Mesodermal cell (in vitro differentiated cells): ENCODE measurements at regions not wholly inside any gene's neighbourhood (a gene's known extent, or its start where the extent isn't known, plus 50 kb on each side); places are given as distances from the start of the nearest gene placed in this dataset.

Source experiments
- H3K27ac ChIP-seq: 2 replicates; pipeline ENCODE4 v1.7.0; 2013; ENCODE audit warnings: mild to moderate bottlenecking, low read depth, low read length, moderate library complexity; ENCODE audit not compliant: severe bottlenecking
- H3K36me3 ChIP-seq: 2 replicates; pipeline ENCODE4 v1.7.1; 2013; ENCODE audit warnings: mild to moderate bottlenecking, low read length, moderate library complexity; ENCODE audit not compliant: control insufficient read depth, insufficient read depth
- H3K4me1 ChIP-seq: one replicate; pipeline ENCODE4 v1.7.1; 2013; ENCODE audit warnings: mild to moderate bottlenecking, low read length; ENCODE audit not compliant: insufficient read depth, control insufficient read depth, poor library complexity, severe bottlenecking
- H3K4me3 ChIP-seq: 2 replicates; pipeline ENCODE4 v1.7.0; 2013; ENCODE audit warnings: low read length, control low read depth, mild to moderate bottlenecking; ENCODE audit not compliant: insufficient read depth, poor library complexity, severe bottlenecking; ENCODE audit errors: extremely low read depth
- H3K9me3 ChIP-seq: 2 replicates; pipeline ENCODE4 v1.7.1; 2013; ENCODE audit warnings: mild to moderate bottlenecking, low read length, moderate library complexity; ENCODE audit not compliant: control insufficient read depth
- WGBS, 2 experiments: methylation state at CpG; one replicate each; pipeline ENCODE4 v1.1.5; 2013; ENCODE audit warnings: missing lambda C conversion rate in 2 of 2; ENCODE audit not compliant: insufficient coverage in 2 of 2; 5-methylcytosine and 5-hydroxymethylcytosine counted together

GRCh38 chr13:63625869-63626268, 2210.2 kb upstream of the PCDH20 start:
- H3K4me1 ChIP-seq, result no peaks in the 10 kb centered on the region
- H3K36me3 ChIP-seq, result no peaks in the 10 kb centered on the region
- no peaks in the 10 kb centered on the region for H3K9me3 ChIP-seq
- WGBS, 2 experiments, result 80 to 89% methylated on average over 1 of the region's 1 CpG
- H3K4me3 ChIP-seq, result no peak overlapping the region
- no peak overlapping the region for H3K27ac ChIP-seq

DNA sequence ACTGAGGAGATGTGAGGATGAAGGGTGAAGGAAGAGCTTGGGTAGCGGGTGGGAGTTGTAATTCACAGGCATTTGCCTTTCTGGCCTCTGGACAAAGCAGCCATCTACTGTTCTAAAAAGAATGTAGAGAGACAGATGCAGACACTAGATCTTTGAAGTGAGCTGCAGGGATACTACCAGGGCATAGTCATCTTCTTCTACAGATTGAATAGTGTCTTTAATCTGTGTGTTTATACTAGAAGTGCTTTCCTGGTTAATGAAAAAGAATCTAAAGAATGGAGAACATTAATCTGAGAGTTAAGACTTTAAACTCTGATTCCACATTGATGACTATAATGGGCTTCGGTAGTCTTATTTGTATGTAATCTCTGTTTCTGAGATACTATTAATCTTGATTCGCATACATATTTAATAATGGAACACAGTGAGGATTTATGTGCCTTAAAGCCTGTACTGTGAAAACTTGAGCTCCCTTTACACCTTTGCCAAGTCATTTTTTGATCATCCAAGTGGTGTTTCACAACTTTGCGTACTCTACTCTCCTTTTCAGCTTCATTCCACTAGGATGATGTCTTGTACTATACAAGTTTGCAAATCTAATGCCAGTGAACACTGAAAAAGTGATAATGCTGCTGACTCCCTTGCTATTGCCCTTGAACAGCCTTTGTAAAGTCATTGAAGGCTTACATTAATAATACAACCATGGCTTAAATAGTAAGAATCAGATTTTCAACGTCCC, 2199.4 kb upstream of the PCDH20 start:
- Histone ChIP-seq H3K36me3 (no peaks in the 10 kb centered on the region), H3K27ac (no peak overlapping the region), H3K9me3 (no peaks in the 10 kb centered on the region), H3K4me1 (no peaks in the 10 kb centered on the region), H3K4me3 (no peak overlapping the region)
- 88 to 100% methylated on average over 1 of the region's 5 CpGs for WGBS, 2 experiments

DNA sequence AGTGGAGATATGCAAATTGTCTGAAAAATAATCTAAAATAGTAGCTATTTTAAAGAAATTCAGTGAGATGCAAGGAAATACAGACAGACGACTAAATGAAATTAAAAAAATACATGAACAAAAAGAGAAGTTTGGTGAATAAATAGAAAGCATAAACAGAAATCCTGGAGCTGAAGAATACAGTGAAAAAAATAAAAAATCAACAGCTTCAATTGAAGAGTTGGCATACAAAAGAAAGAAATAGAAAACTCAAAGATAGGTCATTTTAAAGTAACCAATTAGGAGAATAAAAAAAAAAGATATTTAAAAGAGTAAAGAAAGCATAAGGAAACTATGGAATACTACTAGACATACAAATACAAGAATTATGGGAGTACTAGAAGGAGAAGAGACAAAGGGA, 2191.5 kb upstream of the PCDH20 start:
- Histone ChIP-seq H3K9me3 (peaks cover 7% of the 10 kb centered on the region), H3K4me3 (no peak overlapping the region), H3K36me3 (no peaks in the 10 kb centered on the region), H3K4me1 (no peaks in the 10 kb centered on the region), H3K27ac (no peak overlapping the region)
- WGBS, 2 experiments, result no CpG with 5 or more reads among the region's 1 CpG

GRCh38 chr13:63605962-63606361, 2190.3 kb upstream of the PCDH20 start:
- H3K4me3 ChIP-seq, result no peak overlapping the region
- no peaks in the 10 kb centered on the region for H3K36me3 ChIP-seq
- H3K27ac ChIP-seq, result no peak overlapping the region
- peaks cover 7% of the 10 kb centered on the region for H3K9me3 ChIP-seq
- H3K4me1 ChIP-seq, result no peaks in the 10 kb centered on the region

- Histone ChIP-seq H3K4me1 (no peaks in the 10 kb centered on the region), H3K4me3 (no peak overlapping the region), H3K9me3 (peaks cover 7% of the 10 kb centered on the region), H3K36me3 (no peaks in the 10 kb centered on the region), H3K27ac (no peak overlapping the region)
- 94 to 100% methylated on average over 2 of the region's 2 CpGs for WGBS, 2 experiments
Observed at GRCh38 chr13:63605403-63605802, 2189.8 kb upstream of the PCDH20 start.

DNA sequence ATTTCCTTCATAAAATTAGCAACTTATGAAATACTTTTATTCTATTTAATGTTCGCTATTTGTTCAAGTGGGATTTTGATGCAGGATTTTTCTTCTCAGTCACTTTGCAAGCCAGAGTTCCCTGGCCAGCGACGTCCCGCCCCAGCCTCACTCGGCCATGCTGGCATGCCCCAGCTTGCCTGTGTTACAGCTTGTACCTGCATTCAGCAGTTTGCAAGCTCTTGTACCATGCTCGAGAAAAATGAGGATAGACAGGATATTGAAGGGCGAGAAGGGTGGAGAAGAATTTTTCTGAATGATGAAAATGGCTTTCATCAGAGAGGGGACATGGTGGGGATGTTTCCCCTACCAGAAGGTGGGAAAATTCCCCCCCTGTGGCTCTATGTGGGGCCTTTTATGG, 2180.2 kb upstream of the PCDH20 start:
- Histone ChIP-seq H3K36me3 (no peaks in the 10 kb centered on the region), H3K4me3 (no peak overlapping the region), H3K4me1 (no peaks in the 10 kb centered on the region), H3K9me3 (peaks cover 3% of the 10 kb centered on the region), H3K27ac (no peak overlapping the region)
- WGBS, 2 experiments, result 91 to 94% methylated on average over 6 of the region's 7 CpGs

- Histone ChIP-seq H3K27ac (no peak overlapping the region), H3K4me3 (no peak overlapping the region), H3K4me1 (no peaks in the 10 kb centered on the region), H3K9me3 (no peaks in the 10 kb centered on the region), H3K36me3 (no peaks in the 10 kb centered on the region)
- whole genome bisulfite sequencing, 2 experiments, result 93% methylated on average over 5 of the region's 7 CpGs
Observed at GRCh38 chr13:63586467-63586866, 2170.8 kb upstream of the PCDH20 start.

DNA sequence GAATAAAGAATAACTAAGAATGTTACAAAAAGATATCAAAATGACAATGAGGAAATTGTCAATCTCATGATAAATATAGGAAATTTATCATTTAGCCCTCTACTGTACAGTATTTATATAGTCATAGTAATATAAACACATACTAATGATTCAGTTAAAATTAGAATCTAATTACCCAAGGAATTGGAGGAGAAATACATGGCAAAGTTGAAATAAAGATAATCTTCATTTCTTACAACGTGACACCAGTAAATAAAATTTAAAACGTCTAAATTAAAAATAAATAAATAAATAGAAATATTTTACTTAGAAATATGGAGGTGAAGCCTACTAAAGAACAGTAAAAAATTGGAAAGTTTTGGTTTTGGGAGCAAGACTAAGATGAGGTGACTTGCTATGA, 2163.1 kb upstream of the PCDH20 start:
- no peaks in the 10 kb centered on the region for H3K9me3 ChIP-seq
- no peaks in the 10 kb centered on the region for H3K36me3 ChIP-seq
- no peaks in the 10 kb centered on the region for H3K4me1 ChIP-seq
- H3K27ac ChIP-seq, result no peak overlapping the region
- WGBS, 2 experiments, result no CpG with 5 or more reads among the region's 2 CpGs
- H3K4me3 ChIP-seq, result no peak overlapping the region

DNA sequence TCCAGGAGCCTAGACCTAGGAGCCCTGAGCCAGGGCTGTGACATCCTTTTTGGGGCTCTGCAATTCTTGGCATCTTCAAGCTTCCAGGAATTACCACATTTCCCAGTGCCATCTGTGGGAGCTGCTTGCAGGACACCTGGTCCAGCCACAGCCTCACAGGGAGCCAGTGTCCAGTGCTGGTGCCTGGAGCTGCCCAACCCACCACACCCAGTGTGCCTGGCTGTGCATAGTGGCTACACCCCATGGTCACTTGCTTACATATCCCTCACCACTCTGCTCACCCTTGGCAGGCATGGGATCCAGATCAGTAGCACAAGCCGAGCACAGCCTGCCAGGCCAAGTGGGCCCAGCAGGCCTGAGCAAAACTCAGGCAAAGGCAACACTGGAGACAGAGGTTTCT, 2151.4 kb upstream of the PCDH20 start:
- H3K4me1 ChIP-seq, result no peaks in the 10 kb centered on the region
- H3K9me3 ChIP-seq, result no peaks in the 10 kb centered on the region
- 67% methylated on average over 1 of the region's 1 CpG; no CpG with 5 or more reads in 1 of the 2 experiments for WGBS, 2 experiments
- H3K27ac ChIP-seq, result no peak overlapping the region
- H3K36me3 ChIP-seq, result no peaks in the 10 kb centered on the region
- H3K4me3 ChIP-seq, result no peak overlapping the region

DNA sequence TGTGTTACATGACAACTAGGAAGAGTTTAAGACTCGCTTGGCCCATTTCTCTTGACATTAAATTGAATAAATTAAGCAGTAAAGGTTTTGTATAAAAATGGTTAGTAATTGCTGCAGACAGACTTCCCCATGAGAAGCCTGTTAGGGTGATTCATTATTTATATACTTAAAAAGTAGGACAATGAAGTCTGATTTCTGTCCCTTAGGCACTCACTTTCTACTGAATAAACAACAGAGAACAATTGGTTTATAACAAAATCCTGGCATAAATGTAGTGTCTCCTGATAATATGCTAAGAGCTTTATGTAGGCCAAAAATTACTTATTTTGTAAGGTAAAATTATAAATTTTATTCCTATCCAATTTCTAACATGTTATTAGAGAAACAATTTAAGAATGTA, 2138.5 kb upstream of the PCDH20 start:
- WGBS, 2 experiments, result no CpG with 5 or more reads among the region's 1 CpG

GRCh38 chr13:63551731-63552130, 2136.1 kb upstream of the PCDH20 start:
- Histone ChIP-seq H3K9me3 (no peaks in the 10 kb centered on the region), H3K36me3 (no peaks in the 10 kb centered on the region), H3K27ac (no peak overlapping the region), H3K4me1 (no peaks in the 10 kb centered on the region), H3K4me3 (no peak overlapping the region)
- 85 to 100% methylated on average over 1 to 2 of the region's 3 CpGs for WGBS, 2 experiments

More for the DNA sequence above, 2138.5 kb upstream of the PCDH20 start:
- no peaks in the 10 kb centered on the region for H3K4me1 ChIP-seq
- H3K9me3 ChIP-seq, result no peaks in the 10 kb centered on the region
- H3K36me3 ChIP-seq, result no peaks in the 10 kb centered on the region
- H3K27ac ChIP-seq, result no peak overlapping the region
- H3K4me3 ChIP-seq, result no peak overlapping the region
